ENCODE measurements at regions not wholly inside any gene's neighbourhood (a gene's known extent, or its start where the extent isn't known, plus 50 kb on each side); places are given as distances from the start of the nearest gene placed in this dataset.
A peak's percentile ranks its signal among the peaks of the same experiment; 100 is the strongest.

- DNase-seq (ENCODE audit: low read depth) = peak; percentile 31
- TF ChIP-seq CTCF (conservative IDR thresholded peaks at IDR 0.05; ENCODE audit: low read depth, low read length) = peak; percentile 30
- no peak overlapping the region for H3K4me3 ChIP-seq (ENCODE audit: low read length)
Observed at GRCh38 chr6:82589509-82590206, 226.0 kb downstream of the TPBG start.

DNA sequence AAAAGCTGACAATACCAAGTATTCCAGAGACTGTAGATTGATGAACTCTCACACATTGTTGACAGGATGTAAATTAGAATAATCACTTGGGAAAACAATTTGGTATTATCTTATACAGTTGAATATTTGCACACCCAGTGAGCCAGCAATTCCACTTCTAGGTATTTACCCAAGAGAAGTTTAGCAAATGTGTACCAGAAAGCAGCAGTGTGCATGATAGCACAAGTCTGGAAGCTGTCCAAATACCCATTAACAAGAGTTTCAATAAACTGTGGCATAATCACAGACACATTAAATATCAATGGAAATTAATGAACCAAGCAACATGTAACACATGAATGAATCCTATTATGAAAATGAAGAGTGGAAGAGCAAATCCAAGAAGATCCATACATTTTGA, 233.6 kb downstream of the TPBG start:
- no peak overlapping the region for H3K4me3 ChIP-seq (ENCODE audit: low read length)
- TF ChIP-seq CTCF (conservative IDR thresholded peaks at IDR 0.05; ENCODE audit: low read depth, low read length) = no peak
- no peak for DNase-seq (ENCODE audit: low read depth)

- DNase-seq (ENCODE audit: low read depth) = no peak
- TF ChIP-seq CTCF (conservative IDR thresholded peaks at IDR 0.05; ENCODE audit: low read depth, low read length) = no peak
- H3K4me3 ChIP-seq (ENCODE audit: low read length) = no peak overlapping the region
Observed at GRCh38 chr6:82602776-82603175, 239.2 kb downstream of the TPBG start.

DNA sequence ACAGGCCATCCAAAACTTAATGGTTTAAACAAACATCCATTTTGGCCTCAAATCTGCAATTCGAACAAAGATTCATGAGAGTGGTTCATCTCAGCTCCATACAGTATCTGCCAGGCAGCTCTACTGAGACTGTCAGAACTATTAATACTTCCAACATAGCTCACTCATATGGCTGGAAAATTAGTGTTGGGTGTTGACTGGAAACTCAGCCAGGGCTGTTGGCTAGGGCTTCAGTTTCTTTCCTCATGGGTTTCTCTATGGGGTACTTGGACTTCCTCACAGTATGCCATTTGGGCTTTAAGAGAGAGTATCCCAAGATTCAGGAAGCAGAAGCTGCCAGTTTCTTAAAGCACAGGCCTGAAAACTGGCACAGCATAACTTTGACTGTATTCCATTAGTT, 240.3 kb downstream of the TPBG start:
- no peak for TF ChIP-seq CTCF (conservative IDR thresholded peaks at IDR 0.05; ENCODE audit: low read depth, low read length)
- H3K4me3 ChIP-seq (ENCODE audit: low read length) = no peak overlapping the region
- DNase-seq (ENCODE audit: low read depth) = no peak

DNA sequence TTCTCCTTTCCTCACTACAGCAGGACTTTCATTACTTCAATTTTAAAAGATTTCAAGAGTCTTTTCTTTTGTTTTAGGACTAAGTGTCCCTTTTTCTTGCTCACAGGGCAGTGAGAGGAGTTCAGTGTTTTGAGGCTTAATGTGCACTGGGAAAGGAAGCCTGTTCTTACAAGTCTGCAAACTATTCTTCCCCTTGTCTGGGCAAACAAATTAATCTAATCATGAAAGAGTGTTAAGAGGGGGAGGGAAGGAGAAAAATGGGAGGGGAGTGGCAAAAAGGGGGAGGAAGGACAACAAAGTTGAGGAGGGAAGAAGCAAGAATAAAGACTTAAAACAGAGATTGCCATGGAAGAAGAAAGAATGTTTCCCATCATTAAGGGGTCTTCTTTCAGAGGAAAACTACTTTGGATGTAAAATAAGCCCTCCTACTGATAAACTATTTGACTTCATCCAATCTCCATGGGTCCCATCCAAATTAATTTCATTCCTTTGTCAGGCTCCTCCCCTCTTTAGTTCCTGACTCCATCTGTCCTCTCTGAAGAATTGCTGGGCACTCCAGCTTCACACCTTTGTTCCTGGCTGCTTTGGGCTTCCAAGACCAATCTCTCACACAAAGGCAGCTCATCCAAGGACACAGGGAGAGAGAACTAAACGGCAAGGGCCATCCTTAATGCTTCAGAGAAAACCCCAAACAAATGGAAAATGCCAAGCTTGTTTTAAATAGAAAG, 244.5 kb downstream of the TPBG start:
- no peak for TF ChIP-seq CTCF (conservative IDR thresholded peaks at IDR 0.05; ENCODE audit: low read depth, low read length)
- no peak for DNase-seq (ENCODE audit: low read depth)

GRCh38 chr6:82608781-82609180, 245.2 kb downstream of the TPBG start:
- DNase-seq (ENCODE audit: low read depth) = no peak
- TF ChIP-seq CTCF (conservative IDR thresholded peaks at IDR 0.05; ENCODE audit: low read depth, low read length) = no peak
- H3K4me3 ChIP-seq (ENCODE audit: low read length) = no peak overlapping the region

More for the DNA sequence above, 244.5 kb downstream of the TPBG start:
- H3K4me3 ChIP-seq (ENCODE audit: low read length) = no peak overlapping the region

GRCh38 chr6:82611751-82612150, 248.1 kb downstream of the TPBG start:
- DNase-seq (ENCODE audit: low read depth) = no peak
- no peak for TF ChIP-seq CTCF (conservative IDR thresholded peaks at IDR 0.05; ENCODE audit: low read depth, low read length)
- H3K4me3 ChIP-seq (ENCODE audit: low read length) = no peak overlapping the region

Measured in retinal pigment epithelial cell (primary cell).